Smooth muscle cell (in vitro differentiated cells): ENCODE measurements at regions not wholly inside any gene's neighbourhood (a gene's known extent, or its start where the extent isn't known, plus 50 kb on each side); places are given as distances from the start of the nearest gene placed in this dataset.

Experiments
- DNase-seq: peaks from one replicate; lab custom pipeline; 2025; ENCODE audit not compliant: unreplicated experiment; lab: John Stamatoyannopoulos, UW
- H2AFZ ChIP-seq: fragments of 200-600 bp; sonication (generic); 2 replicates; pipeline ENCODE4 v1.6.0; 2016; ENCODE audit warnings: antibody characterized with exemption, low read depth, mild to moderate bottlenecking
- H3F3A ChIP-seq: fragments of 200-600 bp; sonication (generic); 2 replicates; pipeline ENCODE4 v1.6.0; 2017; ENCODE audit warnings: antibody characterized with exemption, low read depth
- H3K27ac ChIP-seq: fragments of 200-600 bp; sonication (generic); 2 replicates; pipeline ENCODE4 v1.5.1; 2016; ENCODE audit warnings: low read depth, mild to moderate bottlenecking
- H3K27me3 ChIP-seq: fragments of 200-600 bp; sonication (generic); 2 replicates; pipeline ENCODE4 v1.6.1; 2016; ENCODE audit warnings: low read depth, mild to moderate bottlenecking
- H3K36me3 ChIP-seq: fragments of 200-600 bp; sonication (generic); 2 replicates; pipeline ENCODE4 v1.5.1; 2016; ENCODE audit warnings: low read depth
- H3K4me1 ChIP-seq: fragments of 200-600 bp; sonication (generic); 2 replicates; pipeline ENCODE4 v1.5.1; 2016; ENCODE audit warnings: low read depth
- H3K4me2 ChIP-seq: fragments of 200-600 bp; sonication (generic); 2 replicates; pipeline ENCODE4 v1.6.0; 2016; ENCODE audit warnings: mild to moderate bottlenecking
- H3K4me3 ChIP-seq: fragments of 200-600 bp; sonication (generic); 2 replicates; pipeline ENCODE4 v1.5.1; 2016; ENCODE audit warnings: mild to moderate bottlenecking
- H3K79me2 ChIP-seq: fragments of 200-600 bp; sonication (generic); 2 replicates; pipeline ENCODE4 v1.6.0; 2016; ENCODE audit warnings: low read depth, mild to moderate bottlenecking
- H3K9ac ChIP-seq: fragments of 200-600 bp; sonication (generic); 2 replicates; pipeline ENCODE4 v1.6.0; 2016; ENCODE audit warnings: low read depth
- H3K9me3 ChIP-seq: fragments of 200-600 bp; sonication (generic); replicated peaks from 2 replicates; pipeline ENCODE4 v1.5.1; 2016; ENCODE audit warnings: low read depth
- H4K20me1 ChIP-seq: fragments of 200-600 bp; sonication (generic); 2 replicates; pipeline ENCODE4 v1.6.0; 2016; ENCODE audit warnings: low read depth
- WGBS: methylation state at CpG from one replicate; pipeline ENCODE4 v1.1.7; 2016; ENCODE audit warnings: low lambda C conversion rate; 5-methylcytosine and 5-hydroxymethylcytosine counted together
- TF ChIP-seq, protein P1 (sequence below): fragments of 200-600 bp; sonication (generic); IDR thresholded peaks from 2 replicates; pipeline ENCODE4 v1.5.1; 2017; ENCODE audit warnings: borderline replicate concordance, mild to moderate bottlenecking, antibody characterized with exemption; ENCODE audit not compliant: insufficient read depth, poor library complexity, severe bottlenecking

GRCh38 chr14:98564541-98564940, 707.5 kb downstream of the BCL11B start:
- no peak for DNase-seq
- no peak overlapping the region for H3K27ac ChIP-seq
- no peak overlapping the region for H2AFZ ChIP-seq
- H3K36me3 ChIP-seq = no peaks in the 10 kb centered on the region
- H3K4me2 ChIP-seq = no peak overlapping the region
- H3K4me3 ChIP-seq = no peak overlapping the region
- H3K9ac ChIP-seq = no peak overlapping the region
- H3K79me2 ChIP-seq = no peaks in the 10 kb centered on the region
- TF ChIP-seq, protein P1, sequence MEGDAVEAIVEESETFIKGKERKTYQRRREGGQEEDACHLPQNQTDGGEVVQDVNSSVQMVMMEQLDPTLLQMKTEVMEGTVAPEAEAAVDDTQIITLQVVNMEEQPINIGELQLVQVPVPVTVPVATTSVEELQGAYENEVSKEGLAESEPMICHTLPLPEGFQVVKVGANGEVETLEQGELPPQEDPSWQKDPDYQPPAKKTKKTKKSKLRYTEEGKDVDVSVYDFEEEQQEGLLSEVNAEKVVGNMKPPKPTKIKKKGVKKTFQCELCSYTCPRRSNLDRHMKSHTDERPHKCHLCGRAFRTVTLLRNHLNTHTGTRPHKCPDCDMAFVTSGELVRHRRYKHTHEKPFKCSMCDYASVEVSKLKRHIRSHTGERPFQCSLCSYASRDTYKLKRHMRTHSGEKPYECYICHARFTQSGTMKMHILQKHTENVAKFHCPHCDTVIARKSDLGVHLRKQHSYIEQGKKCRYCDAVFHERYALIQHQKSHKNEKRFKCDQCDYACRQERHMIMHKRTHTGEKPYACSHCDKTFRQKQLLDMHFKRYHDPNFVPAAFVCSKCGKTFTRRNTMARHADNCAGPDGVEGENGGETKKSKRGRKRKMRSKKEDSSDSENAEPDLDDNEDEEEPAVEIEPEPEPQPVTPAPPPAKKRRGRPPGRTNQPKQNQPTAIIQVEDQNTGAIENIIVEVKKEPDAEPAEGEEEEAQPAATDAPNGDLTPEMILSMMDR = no peak
- no peaks in the 10 kb centered on the region for H4K20me1 ChIP-seq
- no peaks in the 10 kb centered on the region for H3F3A ChIP-seq
- H3K9me3 ChIP-seq = no peaks in the 10 kb centered on the region
- peaks cover 42% of the 10 kb centered on the region for H3K27me3 ChIP-seq
- peaks cover 17% of the 10 kb centered on the region for H3K4me1 ChIP-seq

DNA sequence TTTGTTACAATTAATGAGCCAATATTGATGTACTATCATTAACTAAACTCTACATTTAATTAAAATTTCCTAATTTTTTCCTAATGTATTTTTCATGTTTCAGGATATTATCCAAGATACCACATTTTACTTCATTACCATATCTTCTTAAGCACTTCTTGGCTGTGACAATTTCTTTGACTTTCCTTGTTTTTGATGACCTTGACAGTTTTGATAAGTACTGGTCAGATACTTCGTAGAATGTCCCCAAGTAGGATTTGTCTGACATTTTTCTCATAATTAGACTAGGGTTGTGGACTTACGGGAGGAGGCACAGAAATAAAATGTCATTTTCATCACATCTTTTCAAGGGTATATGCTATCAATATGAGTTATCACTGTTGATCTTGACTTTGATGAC, 700.9 kb downstream of the BCL11B start:
- no peak overlapping the region for H3K27ac ChIP-seq
- peaks cover 20% of the 10 kb centered on the region for H3K27me3 ChIP-seq
- no peaks in the 10 kb centered on the region for H3K79me2 ChIP-seq
- H3K4me3 ChIP-seq = no peak overlapping the region
- H3K9me3 ChIP-seq = no peaks in the 10 kb centered on the region
- TF ChIP-seq, protein P1 = no peak
- no peaks in the 10 kb centered on the region for H4K20me1 ChIP-seq
- H2AFZ ChIP-seq = no peak overlapping the region
- no peaks in the 10 kb centered on the region for H3K36me3 ChIP-seq
- no peaks in the 10 kb centered on the region for H3F3A ChIP-seq
- no peak overlapping the region for H3K9ac ChIP-seq
- 81% methylated on average over 2 of the region's 2 CpGs for WGBS
- no peak overlapping the region for H3K4me2 ChIP-seq
- no peaks in the 10 kb centered on the region for H3K4me1 ChIP-seq
- DNase-seq = no peak

DNA sequence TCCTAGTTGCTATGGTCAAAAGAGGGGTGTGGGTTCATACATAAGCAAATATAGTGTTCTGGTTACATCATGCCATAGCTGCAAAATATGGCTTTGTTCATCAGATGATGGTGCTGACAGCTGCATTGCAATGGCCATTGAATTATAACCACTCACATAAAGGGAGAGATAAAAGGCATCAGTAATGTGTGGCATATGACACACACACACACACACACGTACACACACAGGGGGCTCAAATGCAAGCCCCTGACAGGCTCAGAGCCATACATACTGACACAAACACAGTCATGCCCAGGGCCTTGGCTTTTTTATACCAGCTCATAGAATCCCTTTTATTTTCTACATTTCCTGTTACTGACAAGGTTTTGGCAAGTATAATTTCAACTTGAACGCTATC, 698.9 kb downstream of the BCL11B start:
- Histone ChIP-seq H3K9me3 (no peaks in the 10 kb centered on the region), H3K9ac (no peak overlapping the region), H3K79me2 (no peaks in the 10 kb centered on the region), H3K4me3 (no peak overlapping the region), H2AFZ (no peak overlapping the region), H3F3A (no peaks in the 10 kb centered on the region), H3K4me2 (no peak overlapping the region), H3K27me3 (peaks cover 1% of the 10 kb centered on the region), H4K20me1 (no peaks in the 10 kb centered on the region), H3K27ac (no peak overlapping the region), H3K36me3 (no peaks in the 10 kb centered on the region), H3K4me1 (no peaks in the 10 kb centered on the region)
- TF ChIP-seq, protein P1 = no peak
- no peak for DNase-seq
- 74% methylated on average over 2 of the region's 2 CpGs for WGBS

DNA sequence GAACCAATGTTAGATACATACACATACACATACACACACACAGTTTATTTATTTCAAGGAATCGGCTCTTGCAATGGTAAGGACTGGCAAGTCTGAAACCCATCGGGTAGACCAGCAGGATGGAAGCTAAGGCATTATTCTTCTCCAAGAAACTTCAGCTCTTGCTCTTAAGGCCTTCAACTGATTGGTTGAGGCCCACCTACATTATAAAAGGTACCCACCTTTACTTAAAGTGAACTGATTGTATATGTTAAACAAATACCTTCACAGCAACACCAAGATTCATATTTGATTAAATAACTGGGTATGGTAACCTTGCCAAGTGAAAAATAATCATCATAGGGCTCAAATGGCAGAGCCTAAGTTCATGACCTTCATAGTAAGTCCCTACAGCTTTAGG, 695.5 kb downstream of the BCL11B start:
- H3F3A ChIP-seq = no peaks in the 10 kb centered on the region
- DNase-seq = no peak
- H3K27ac ChIP-seq = no peak overlapping the region
- no peaks in the 10 kb centered on the region for H3K36me3 ChIP-seq
- no peaks in the 10 kb centered on the region for H3K9me3 ChIP-seq
- no peak overlapping the region for H3K9ac ChIP-seq
- H3K4me1 ChIP-seq = no peaks in the 10 kb centered on the region
- TF ChIP-seq, protein P1 = no peak
- no peak overlapping the region for H3K4me3 ChIP-seq
- H3K4me2 ChIP-seq = no peak overlapping the region
- no peaks in the 10 kb centered on the region for H3K79me2 ChIP-seq
- H3K27me3 ChIP-seq = no peaks in the 10 kb centered on the region
- 89% methylated on average over 2 of the region's 2 CpGs for WGBS
- no peaks in the 10 kb centered on the region for H4K20me1 ChIP-seq
- no peak overlapping the region for H2AFZ ChIP-seq
